MCF 10A (cell line): ENCODE measurements at regions not wholly inside any gene's neighbourhood (a gene's known extent, or its start where the extent isn't known, plus 50 kb on each side); places are given as distances from the start of the nearest gene placed in this dataset.
A peak's percentile ranks its signal among the peaks of the same experiment; 100 is the strongest.

ENCODE experiments used
- BruUV-seq: library from RNA; stranded (reverse); fragments of 400-500 nt; replicated peaks from 2 replicates; lab custom pipeline; 2021; lab: Mats Ljungman, UMichigan
- CTCF ChIA-PET: fragments of 300-600 bp; sonication (Branson Sonifier 250); formaldehyde crosslinking; extraction: SDS; loops from one replicate; lab custom pipeline; 2021; ENCODE audit warnings: antibody characterized with exemption, inconsistent platforms; lab: Yijun Ruan, JAX
- POLR2A ChIA-PET: fragments of 300-600, 350-650 bp; sonication (Branson Sonifier 250); formaldehyde crosslinking; extraction: SDS; loops from one replicate; lab custom pipeline; 2020; ENCODE audit warnings: antibody characterized with exemption, inconsistent platforms; lab: Yijun Ruan, JAX
- DNase-seq: peaks from one replicate; pipeline ENCODE4 v3.0.0-alpha.2; 2018; ENCODE audit not compliant: unreplicated experiment
- H3K27ac Mint-ChIP-seq: one replicate; pipeline ENCODE4 v1.8.0; 2022; ENCODE audit warnings: mild to moderate bottlenecking, low read depth, mixed read lengths; ENCODE audit not compliant: unreplicated experiment
- H3K27me3 Mint-ChIP-seq: one replicate; pipeline ENCODE4 v1.8.0; 2022; ENCODE audit warnings: mixed read lengths; ENCODE audit not compliant: insufficient read depth, unreplicated experiment
- H3K36me3 Mint-ChIP-seq: one replicate; pipeline ENCODE4 v1.8.0; 2022; ENCODE audit warnings: mild to moderate bottlenecking, moderate library complexity, mixed read lengths; ENCODE audit not compliant: insufficient read depth, unreplicated experiment
- H3K4me1 Mint-ChIP-seq: one replicate; pipeline ENCODE4 v1.8.0; 2022; ENCODE audit warnings: mixed read lengths; ENCODE audit not compliant: insufficient read depth, unreplicated experiment
- H3K4me3 Mint-ChIP-seq: one replicate; pipeline ENCODE4 v1.8.0; 2022; ENCODE audit warnings: mild to moderate bottlenecking, moderate library complexity, mixed read lengths; ENCODE audit not compliant: unreplicated experiment
- H3K9me3 Mint-ChIP-seq: one replicate; pipeline ENCODE4 v1.8.0; 2022; ENCODE audit warnings: mixed read lengths; ENCODE audit not compliant: unreplicated experiment
- CTCF ChIP-seq: fragments of 200-600 bp; IDR thresholded peaks from one replicate; pipeline ENCODE4 v1.8.0; 2022; ENCODE audit warnings: antibody characterized with exemption, mild to moderate bottlenecking; ENCODE audit not compliant: unreplicated experiment
- intact Hi-C: fragments of 100-400 bp; cut with micrococcal nuclease; formaldehyde crosslinking; loops from 2 replicates; pipeline ENCODE4 v1.14.1; 2022

GRCh38 chr11:90803831-90804230 lies 581.0 kb upstream of the CHORDC1 start:
- CTCF ChIA-PET: interaction anchor here (0.7 to 1.1 kb wide), 3 partner anchors 27 to 72 kb away, joined by 3 to 4 read pairs (median 3); no protein-coding TSS in a partner anchor
- Mint-ChIP-seq H3K4me1 (peaks cover 27% of the 10 kb centered on the region), H3K36me3 (no peaks in the 10 kb centered on the region), H3K9me3 (no peaks in the 10 kb centered on the region), H3K27me3 (no peaks in the 10 kb centered on the region), H3K27ac (peak overlapping the region; percentile 85), H3K4me3 (peak overlapping the region; percentile 53)
- no TSS peak for BruUV-seq
- TF ChIP-seq CTCF: no peak
- DNase-seq: peak; percentile 63
- intact Hi-C loops: loop anchor here (5.0 kb wide), 1 partner anchor 57 kb away; no protein-coding TSS in a partner anchor
- POLR2A ChIA-PET: interaction anchor here (0.9 kb wide), 1 partner anchor 8 kb away, joined by 3 read pairs; no protein-coding TSS in a partner anchor

- DNase-seq: peak; percentile 60
- H3K27ac Mint-ChIP-seq: peak overlapping the region; percentile 85
- no peak for TF ChIP-seq CTCF
- H3K36me3 Mint-ChIP-seq: no peaks in the 10 kb centered on the region
- BruUV-seq: no TSS peak
- no peaks in the 10 kb centered on the region for H3K9me3 Mint-ChIP-seq
- peaks cover 27% of the 10 kb centered on the region for H3K4me1 Mint-ChIP-seq
- H3K4me3 Mint-ChIP-seq: peak overlapping the region; percentile 53
- no peaks in the 10 kb centered on the region for H3K27me3 Mint-ChIP-seq
- ChIA-PET CTCF (interaction anchor here (0.7 to 1.1 kb wide), 3 partner anchors 28 to 72 kb away, joined by 3 to 4 read pairs (median 3); no protein-coding TSS in a partner anchor), POLR2A (interaction anchor here (0.6 to 0.9 kb wide), 2 partner anchors 9 to 1388 kb away, joined by 3 read pairs; no protein-coding TSS in a partner anchor)
- intact Hi-C loops: loop anchor here (5.0 kb wide), 1 partner anchor 56 kb away; no protein-coding TSS in a partner anchor
These were observed 580.5 kb upstream of the CHORDC1 start for GRCh38 chr11:90803366-90803765.

- no peaks in the 10 kb centered on the region for H3K9me3 Mint-ChIP-seq
- intact Hi-C loops: no loop called here
- no peak for TF ChIP-seq CTCF
- ChIA-PET CTCF (interaction anchor here (0.6 kb wide), 1 partner anchor 685 kb away, joined by 5 read pairs; no protein-coding TSS in a partner anchor), POLR2A (interaction anchor here (0.9 kb wide), 1 partner anchor 9 kb away, joined by 3 read pairs; no protein-coding TSS in a partner anchor)
- no TSS peak for BruUV-seq
- H3K27ac Mint-ChIP-seq: no peak overlapping the region
- no peaks in the 10 kb centered on the region for H3K36me3 Mint-ChIP-seq
- no peak for DNase-seq
- no peak overlapping the region for H3K4me3 Mint-ChIP-seq
- peaks cover 10% of the 10 kb centered on the region for H3K4me1 Mint-ChIP-seq
- H3K27me3 Mint-ChIP-seq: no peaks in the 10 kb centered on the region
These were observed 575.9 kb upstream of the CHORDC1 start for GRCh38 chr11:90798769-90799168.

GRCh38 chr11:90795746-90796145 lies 572.9 kb upstream of the CHORDC1 start:
- Mint-ChIP-seq H3K27me3 (no peaks in the 10 kb centered on the region), H3K36me3 (no peaks in the 10 kb centered on the region), H3K4me1 (no peaks in the 10 kb centered on the region), H3K27ac (no peak overlapping the region), H3K9me3 (no peaks in the 10 kb centered on the region), H3K4me3 (no peak overlapping the region)
- BruUV-seq: no TSS peak
- ChIA-PET CTCF (no interaction called here), POLR2A (no interaction called here)
- intact Hi-C loops: no loop called here
- TF ChIP-seq CTCF: no peak
- no peak for DNase-seq
